ENCODE measurements at regions not wholly inside any gene's neighbourhood (a gene's known extent, or its start where the extent isn't known, plus 50 kb on each side); places are given as distances from the start of the nearest gene placed in this dataset.

DNA sequence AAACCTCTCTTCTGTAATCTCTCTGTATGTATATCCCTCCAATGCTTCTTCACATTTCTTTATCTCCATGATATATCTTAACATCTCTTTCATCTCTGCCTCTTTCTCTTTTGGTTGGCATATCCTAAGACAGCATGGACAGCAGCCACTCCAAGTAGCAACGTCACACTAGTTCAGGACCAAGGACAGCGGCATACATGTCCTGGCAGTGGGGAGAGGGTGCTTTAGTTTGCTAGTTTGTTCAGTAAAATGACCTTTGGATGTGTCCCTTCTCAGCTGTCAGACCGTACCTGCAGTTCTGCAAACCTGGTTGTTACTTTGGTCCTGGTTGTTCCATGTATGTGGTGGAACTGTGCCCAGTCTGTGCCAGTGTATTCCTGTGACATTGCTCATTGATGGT lies 225.6 kb upstream of the ROPN1 start:
- no peak overlapping the region for H3K4me3 ChIP-seq (ENCODE audit: low read depth, low read length)
- TF ChIP-seq, protein P1, sequence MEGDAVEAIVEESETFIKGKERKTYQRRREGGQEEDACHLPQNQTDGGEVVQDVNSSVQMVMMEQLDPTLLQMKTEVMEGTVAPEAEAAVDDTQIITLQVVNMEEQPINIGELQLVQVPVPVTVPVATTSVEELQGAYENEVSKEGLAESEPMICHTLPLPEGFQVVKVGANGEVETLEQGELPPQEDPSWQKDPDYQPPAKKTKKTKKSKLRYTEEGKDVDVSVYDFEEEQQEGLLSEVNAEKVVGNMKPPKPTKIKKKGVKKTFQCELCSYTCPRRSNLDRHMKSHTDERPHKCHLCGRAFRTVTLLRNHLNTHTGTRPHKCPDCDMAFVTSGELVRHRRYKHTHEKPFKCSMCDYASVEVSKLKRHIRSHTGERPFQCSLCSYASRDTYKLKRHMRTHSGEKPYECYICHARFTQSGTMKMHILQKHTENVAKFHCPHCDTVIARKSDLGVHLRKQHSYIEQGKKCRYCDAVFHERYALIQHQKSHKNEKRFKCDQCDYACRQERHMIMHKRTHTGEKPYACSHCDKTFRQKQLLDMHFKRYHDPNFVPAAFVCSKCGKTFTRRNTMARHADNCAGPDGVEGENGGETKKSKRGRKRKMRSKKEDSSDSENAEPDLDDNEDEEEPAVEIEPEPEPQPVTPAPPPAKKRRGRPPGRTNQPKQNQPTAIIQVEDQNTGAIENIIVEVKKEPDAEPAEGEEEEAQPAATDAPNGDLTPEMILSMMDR (IDR thresholded peaks at IDR 0.05; ENCODE audit: low read depth, low read length, missing control alignments): no peak
- in situ Hi-C loops (cut with HindIII; ENCODE audit: low sequenced_read_pairs): no loop called here
- peak; percentile 78 for DNase-seq (ENCODE audit: low read depth)

DNA sequence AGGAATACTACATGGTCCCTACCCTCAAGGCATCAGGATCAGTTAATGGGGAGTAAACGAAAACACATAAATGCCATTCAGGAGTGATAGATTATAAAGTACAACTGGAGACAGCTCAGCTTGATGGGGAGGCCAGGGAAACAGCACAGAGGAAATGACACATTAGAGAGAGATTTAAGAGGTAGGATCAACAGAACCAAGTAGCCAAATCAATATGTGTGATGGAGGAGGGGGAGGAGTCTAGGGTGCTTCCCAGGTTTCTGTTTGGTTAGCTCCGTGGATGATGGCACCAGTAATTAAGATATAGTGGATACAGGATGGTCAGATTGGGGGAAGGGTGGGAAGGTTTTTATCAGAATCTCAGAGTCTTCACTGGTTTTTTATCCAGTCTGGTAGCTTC lies 229.5 kb upstream of the ROPN1 start:
- in situ Hi-C loops (cut with HindIII; ENCODE audit: low sequenced_read_pairs): no loop called here
- H3K4me3 ChIP-seq (ENCODE audit: low read depth, low read length): no peak overlapping the region
- DNase-seq (ENCODE audit: low read depth): no peak
- TF ChIP-seq, protein P1 (IDR thresholded peaks at IDR 0.05; ENCODE audit: low read depth, low read length, missing control alignments): no peak

DNA sequence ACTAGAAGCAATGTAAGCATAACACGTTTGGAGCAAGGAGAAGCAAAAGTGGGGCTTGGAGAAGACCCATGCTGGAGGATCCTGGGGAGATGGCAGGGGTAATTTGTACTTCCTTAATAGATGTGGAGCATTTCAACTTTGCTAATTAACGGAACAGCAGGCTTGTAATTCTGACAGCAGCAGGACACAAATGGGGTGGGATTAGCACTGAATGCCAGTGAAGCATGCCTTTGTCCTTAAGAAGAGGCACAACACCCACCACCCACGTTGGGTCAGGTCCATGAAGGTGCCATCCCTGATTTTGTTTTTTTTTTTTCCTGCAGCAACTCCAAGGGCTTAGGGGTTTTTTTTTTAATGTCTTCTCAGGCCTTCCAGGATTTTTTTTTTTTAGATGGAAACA lies 231.9 kb upstream of the ROPN1 start:
- TF ChIP-seq, protein P1 (IDR thresholded peaks at IDR 0.05; ENCODE audit: low read depth, low read length, missing control alignments): no peak
- no peak overlapping the region for H3K4me3 ChIP-seq (ENCODE audit: low read depth, low read length)
- DNase-seq (ENCODE audit: low read depth): no peak
- in situ Hi-C loops (cut with HindIII; ENCODE audit: low sequenced_read_pairs): no loop called here

DNA sequence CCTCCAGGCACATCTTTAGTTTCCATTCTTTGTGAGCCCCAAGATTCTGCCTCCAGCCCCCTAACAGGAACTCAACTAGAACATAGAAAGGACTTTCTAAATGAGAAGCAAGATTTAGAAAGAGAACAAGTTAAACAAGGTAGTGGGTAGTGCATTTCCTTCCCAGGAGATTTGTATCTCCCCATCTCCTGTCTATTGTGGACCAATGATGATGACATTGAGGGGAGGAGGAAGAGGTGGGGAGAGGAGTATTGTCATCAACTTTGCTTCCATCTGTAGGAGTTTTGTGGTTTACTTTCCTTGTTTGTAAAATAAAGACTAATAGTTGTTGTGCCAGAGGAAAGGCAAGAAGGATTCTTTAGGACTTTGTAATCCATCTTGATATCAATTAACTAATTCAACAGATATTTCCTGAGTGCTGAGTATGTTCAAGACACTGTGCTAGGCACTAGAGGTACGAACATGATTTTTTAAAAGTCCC lies 235.3 kb upstream of the ROPN1 start:
- DNase-seq (ENCODE audit: low read depth): no peak
- TF ChIP-seq, protein P1 (IDR thresholded peaks at IDR 0.05; ENCODE audit: low read depth, low read length, missing control alignments): no peak
- in situ Hi-C loops (cut with HindIII; ENCODE audit: low sequenced_read_pairs): no loop called here
- no peak overlapping the region for H3K4me3 ChIP-seq (ENCODE audit: low read depth, low read length)

DNA sequence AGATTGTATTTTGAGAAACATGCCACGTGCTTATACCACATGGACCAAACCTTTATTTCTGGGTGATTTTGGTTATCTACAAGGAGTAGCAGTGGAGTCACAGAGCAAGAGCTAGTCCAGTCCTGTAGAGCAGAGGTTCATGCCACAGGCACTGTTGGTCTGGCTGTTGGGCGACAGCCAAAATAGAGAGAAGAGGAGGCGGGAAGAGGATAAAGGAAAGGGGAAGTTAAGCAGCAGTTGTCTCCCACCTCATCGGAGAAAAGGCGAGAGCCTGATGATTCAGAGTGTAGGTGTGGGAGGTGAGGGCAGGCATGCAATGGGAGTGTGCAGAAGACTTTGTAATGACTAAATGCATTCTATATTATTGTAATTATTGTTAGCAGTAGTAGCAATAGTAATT lies 237.5 kb upstream of the ROPN1 start:
- TF ChIP-seq, protein P1 (IDR thresholded peaks at IDR 0.05; ENCODE audit: low read depth, low read length, missing control alignments): no peak
- no peak for DNase-seq (ENCODE audit: low read depth)
- in situ Hi-C loops (cut with HindIII; ENCODE audit: low sequenced_read_pairs): no loop called here
- H3K4me3 ChIP-seq (ENCODE audit: low read depth, low read length): no peak overlapping the region

DNA sequence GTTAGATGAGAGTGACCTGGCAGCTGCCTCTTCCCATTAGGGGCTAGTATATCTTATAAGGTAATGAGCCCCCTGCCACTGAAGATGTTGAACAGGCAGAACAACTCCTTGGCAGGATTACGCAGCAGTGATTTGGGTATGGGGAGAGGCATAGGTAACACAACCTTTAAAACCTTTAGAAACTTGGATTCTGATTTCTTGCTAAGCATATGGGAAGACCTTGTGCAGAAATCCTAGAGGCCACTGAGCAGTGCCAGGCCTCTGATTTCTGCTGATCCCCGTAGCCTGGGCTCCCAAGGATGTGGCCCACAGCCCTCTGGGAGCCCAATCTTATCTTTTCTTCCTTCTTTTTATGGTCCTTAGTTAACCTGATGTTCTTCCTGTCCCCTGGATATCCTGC lies 237.9 kb upstream of the ROPN1 start:
- DNase-seq (ENCODE audit: low read depth): no peak
- no peak overlapping the region for H3K4me3 ChIP-seq (ENCODE audit: low read depth, low read length)
- in situ Hi-C loops (cut with HindIII; ENCODE audit: low sequenced_read_pairs): no loop called here
- TF ChIP-seq, protein P1 (IDR thresholded peaks at IDR 0.05; ENCODE audit: low read depth, low read length, missing control alignments): no peak

DNA sequence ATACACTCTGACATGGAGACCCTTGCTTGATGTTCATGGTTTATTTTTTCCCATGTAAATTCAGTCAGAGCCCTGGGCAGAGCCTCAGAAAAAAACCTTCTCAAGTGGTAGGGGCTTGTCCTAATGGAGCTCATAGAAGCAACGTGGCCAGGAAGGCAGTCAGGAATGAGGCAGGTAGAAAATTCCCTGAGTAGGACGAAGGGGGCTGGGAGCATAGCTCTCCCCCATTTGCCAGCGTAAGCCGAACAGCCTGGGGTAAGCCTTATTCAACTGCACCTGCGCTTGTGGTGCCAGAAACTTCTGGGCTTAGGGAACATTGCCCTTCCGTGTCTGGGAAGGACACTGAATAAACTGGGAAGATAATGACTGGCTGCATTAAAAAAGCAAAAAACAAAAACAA lies 238.5 kb upstream of the ROPN1 start:
- in situ Hi-C loops (cut with HindIII; ENCODE audit: low sequenced_read_pairs): no loop called here
- no peak for DNase-seq (ENCODE audit: low read depth)

More for the DNA sequence above, 238.5 kb upstream of the ROPN1 start:
- no peak overlapping the region for H3K4me3 ChIP-seq (ENCODE audit: low read depth, low read length)
- TF ChIP-seq, protein P1 (IDR thresholded peaks at IDR 0.05; ENCODE audit: low read depth, low read length, missing control alignments): no peak
